ENCODE measurements at regions not wholly inside any gene's neighbourhood (a gene's known extent, or its start where the extent isn't known, plus 50 kb on each side); places are given as distances from the start of the nearest gene placed in this dataset.

- TF ChIP-seq ETV6 (conservative IDR thresholded peaks at IDR 0.05 in 1 of 2, IDR thresholded peaks at IDR 0.05 in 1 of 2; ENCODE audit: borderline replicate concordance in 1 of 2, low read depth in 1 of 2): no peak
- no peak for TF ChIP-seq BCL11A (IDR thresholded peaks at IDR 0.05; ENCODE audit: low read depth, low read length)
Observed at GRCh38 chr5:52013523-52013922, 630.3 kb downstream of the ISL1 start.

Measured in GM12878 (cell line).